Hepatocyte (in vitro differentiated cells): ENCODE measurements at regions not wholly inside any gene's neighbourhood (a gene's known extent, or its start where the extent isn't known, plus 50 kb on each side); places are given as distances from the start of the nearest gene placed in this dataset.
A peak's percentile ranks its signal among the peaks of the same experiment; 100 is the strongest.

ENCODE experiments used
- DNase-seq: peaks from one replicate; pipeline ENCODE4 v3.0.0-alpha.2; 2016; ENCODE audit warnings: low spot score
- H2AFZ ChIP-seq: fragments of 200-600 bp; sonication (generic); 2 replicates; pipeline ENCODE4 v1.6.0; 2016; ENCODE audit warnings: antibody characterized with exemption, mild to moderate bottlenecking
- H3K27ac ChIP-seq: fragments of 200-600 bp; sonication (generic); 2 replicates; pipeline ENCODE4 v1.5.1; 2016; ENCODE audit warnings: mild to moderate bottlenecking
- H3K27me3 ChIP-seq: fragments of 200-600 bp; sonication (generic); 2 replicates; pipeline ENCODE4 v1.6.1; 2016
- H3K36me3 ChIP-seq: fragments of 200-600 bp; sonication (generic); replicated peaks from 2 replicates; pipeline ENCODE4 v1.5.1; 2016; ENCODE audit warnings: low read depth; ENCODE audit not compliant: insufficient read depth
- H3K4me1 ChIP-seq: fragments of 200-600 bp; sonication (generic); 2 replicates; pipeline ENCODE4 v1.5.1; 2016; ENCODE audit warnings: mild to moderate bottlenecking, moderate library complexity; ENCODE audit not compliant: insufficient read depth
- H3K4me2 ChIP-seq: fragments of 200-600 bp; sonication (generic); 2 replicates; pipeline ENCODE4 v1.6.0; 2016
- H3K4me3 ChIP-seq: fragments of 200-600 bp; sonication (generic); 2 replicates; pipeline ENCODE4 v1.5.1; 2016; ENCODE audit warnings: mild to moderate bottlenecking
- H3K79me2 ChIP-seq: fragments of 200-600 bp; sonication (generic); 2 replicates; pipeline ENCODE4 v1.6.0; 2017; ENCODE audit warnings: mild to moderate bottlenecking
- H3K9me2 ChIP-seq: fragments of 200-600 bp; sonication (generic); replicated peaks from 2 replicates; pipeline ENCODE4 v1.6.0; 2017; ENCODE audit warnings: mild to moderate bottlenecking; ENCODE audit not compliant: insufficient read depth
- H3K9me3 ChIP-seq: fragments of 200-600 bp; sonication (generic); 2 replicates; pipeline ENCODE4 v1.5.1; 2016; ENCODE audit warnings: low read depth, mild to moderate bottlenecking
- H4K20me1 ChIP-seq: fragments of 200-600 bp; sonication (generic); 2 replicates; pipeline ENCODE4 v1.6.0; 2016; ENCODE audit warnings: mild to moderate bottlenecking; ENCODE audit not compliant: insufficient read depth, poor library complexity, severe bottlenecking
- CTCF ChIP-seq: fragments of 200-600 bp; sonication (generic); IDR thresholded peaks from 2 replicates; pipeline ENCODE4 v1.5.1; 2016; ENCODE audit warnings: antibody characterized with exemption, mild to moderate bottlenecking; ENCODE audit not compliant: poor library complexity
- EZH2 ChIP-seq: fragments of 200-600 bp; sonication (generic); IDR thresholded peaks from 2 replicates; pipeline ENCODE4 v1.6.1; 2016; ENCODE audit warnings: antibody characterized with exemption, mild to moderate bottlenecking, borderline replicate concordance
- EZH2phosphoT487 ChIP-seq: fragments of 200-600 bp; sonication (generic); IDR thresholded peaks from one replicate; pipeline ENCODE4 v1.6.1; 2018; ENCODE audit warnings: antibody characterized with exemption, mild to moderate bottlenecking, low read depth, moderate library complexity; ENCODE audit not compliant: unreplicated experiment, severe bottlenecking
- WGBS: methylation state at CpG from one replicate; pipeline ENCODE4 v1.1.6; 2016; ENCODE audit warnings: low lambda C conversion rate; ENCODE audit errors: missing lambda C conversion rate; 5-methylcytosine and 5-hydroxymethylcytosine counted together

GRCh38 chrX:15960237-15960636 is 105.6 kb upstream of the AP1S2 start:
- no peaks in the 10 kb centered on the region for H4K20me1 ChIP-seq
- no peak overlapping the region for H3K27ac ChIP-seq
- WGBS: 97% methylated on average over 2 of the region's 2 CpGs
- H3K27me3 ChIP-seq: no peaks in the 10 kb centered on the region
- no peaks in the 10 kb centered on the region for H3K9me3 ChIP-seq
- no peaks in the 10 kb centered on the region for H3K36me3 ChIP-seq
- no peaks in the 10 kb centered on the region for H3K79me2 ChIP-seq
- TF ChIP-seq EZH2phosphoT487 (no peak), CTCF (no peak)
- DNase-seq: no peak
- no peak overlapping the region for H2AFZ ChIP-seq
- no peak overlapping the region for H3K4me3 ChIP-seq
- H3K4me1 ChIP-seq: no peaks in the 10 kb centered on the region
- H3K9me2 ChIP-seq: no peaks in the 10 kb centered on the region
- H3K4me2 ChIP-seq: no peak overlapping the region

- peak; percentile 14 for DNase-seq
- Histone ChIP-seq H2AFZ (peak overlapping the region; percentile 27), H3K79me2 (no peaks in the 10 kb centered on the region), H3K4me2 (no peak overlapping the region), H3K27ac (no peak overlapping the region), H3K9me2 (no peaks in the 10 kb centered on the region), H3K36me3 (no peaks in the 10 kb centered on the region), H3K4me1 (no peaks in the 10 kb centered on the region), H3K9me3 (no peaks in the 10 kb centered on the region), H3K27me3 (no peaks in the 10 kb centered on the region), H4K20me1 (no peaks in the 10 kb centered on the region), H3K4me3 (no peak overlapping the region)
- TF ChIP-seq EZH2 (no peak), CTCF (no peak), EZH2phosphoT487 (no peak)
- 27% methylated on average over 9 of the region's 9 CpGs for WGBS
These were observed 102.1 kb upstream of the AP1S2 start for GRCh38 chrX:15956681-15957080.

- no peaks in the 10 kb centered on the region for H3K9me3 ChIP-seq
- H3K4me2 ChIP-seq: no peak overlapping the region
- no peaks in the 10 kb centered on the region for H4K20me1 ChIP-seq
- no peak overlapping the region for H2AFZ ChIP-seq
- 53% methylated on average over 2 of the region's 2 CpGs for WGBS
- no peak overlapping the region for H3K27ac ChIP-seq
- no peaks in the 10 kb centered on the region for H3K79me2 ChIP-seq
- H3K9me2 ChIP-seq: no peaks in the 10 kb centered on the region
- TF ChIP-seq EZH2phosphoT487: no peak
- TF ChIP-seq CTCF: no peak
- TF ChIP-seq EZH2: no peak
- H3K4me3 ChIP-seq: no peak overlapping the region
- DNase-seq: no peak
- H3K36me3 ChIP-seq: no peaks in the 10 kb centered on the region
- H3K4me1 ChIP-seq: no peaks in the 10 kb centered on the region
- no peaks in the 10 kb centered on the region for H3K27me3 ChIP-seq
These were observed 99.2 kb upstream of the AP1S2 start for GRCh38 chrX:15953801-15954200.

- Histone ChIP-seq H4K20me1 (no peaks in the 10 kb centered on the region), H2AFZ (no peak overlapping the region), H3K27me3 (no peaks in the 10 kb centered on the region), H3K36me3 (no peaks in the 10 kb centered on the region), H3K9me2 (no peaks in the 10 kb centered on the region), H3K27ac (no peak overlapping the region), H3K9me3 (no peaks in the 10 kb centered on the region), H3K4me1 (peaks cover 7% of the 10 kb centered on the region), H3K79me2 (no peaks in the 10 kb centered on the region), H3K4me3 (no peak overlapping the region), H3K4me2 (no peak overlapping the region)
- no peak for TF ChIP-seq EZH2phosphoT487
- 98% methylated on average over 2 of the region's 2 CpGs for WGBS
- no peak for DNase-seq
These were observed 97.6 kb upstream of the AP1S2 start for GRCh38 chrX:15952212-15952611.
